Epithelial cell of proximal tubule (primary cell): ENCODE measurements at regions not wholly inside any gene's neighbourhood (a gene's known extent, or its start where the extent isn't known, plus 50 kb on each side); places are given as distances from the start of the nearest gene placed in this dataset.

ENCODE experiments used
- DNase-seq: peaks from one replicate; pipeline ENCODE4 v3.0.0-alpha.2; 2011; ENCODE audit warnings: low read depth
- H3K4me3 ChIP-seq: 2 replicates; pipeline ENCODE4 v1.5.1; 2011; ENCODE audit warnings: low read depth, mild to moderate bottlenecking, low read length
- CTCF ChIP-seq: conservative IDR thresholded peaks from 2 replicates; pipeline ENCODE4 v1.5.1; 2012; ENCODE audit warnings: low read depth, mild to moderate bottlenecking, low read length

- TF ChIP-seq CTCF, result no peak
- DNase-seq, result no peak
- no peak overlapping the region for H3K4me3 ChIP-seq
Measured at GRCh38 chr5:14960120-14960462, 88.5 kb upstream of the ANKH start.

- TF ChIP-seq CTCF, result no peak
- no peak overlapping the region for H3K4me3 ChIP-seq
- no peak for DNase-seq
Measured at GRCh38 chr5:14959399-14960119, 88.0 kb upstream of the ANKH start.

- TF ChIP-seq CTCF, result no peak
- no peak for DNase-seq
- H3K4me3 ChIP-seq, result no peak overlapping the region
Measured at GRCh38 chr5:14958188-14958587, 86.6 kb upstream of the ANKH start.

- no peak for TF ChIP-seq CTCF
Measured at GRCh38 chr5:14956423-14957046, 85.0 kb upstream of the ANKH start.

GRCh38 chr5:14954616-14955343 is 83.2 kb upstream of the ANKH start:
- no peak for TF ChIP-seq CTCF
- no peak for DNase-seq
- no peak overlapping the region for H3K4me3 ChIP-seq

More at GRCh38 chr5:14956423-14957046, 85.0 kb upstream of the ANKH start:
- no peak overlapping the region for H3K4me3 ChIP-seq
- no peak for DNase-seq

GRCh38 chr5:14954216-14954615 is 82.6 kb upstream of the ANKH start:
- TF ChIP-seq CTCF, result no peak
- H3K4me3 ChIP-seq, result no peak overlapping the region

More at GRCh38 chr5:14954216-14954615, 82.6 kb upstream of the ANKH start:
- DNase-seq, result no peak
